ENCODE measurements at regions not wholly inside any gene's neighbourhood (a gene's known extent, or its start where the extent isn't known, plus 50 kb on each side); places are given as distances from the start of the nearest gene placed in this dataset.
"Not testable (repeated sequence)": the region's sequence is repeated elsewhere in the genome, so short reads cannot be mapped to it uniquely, and the experiment has no call there.

DNA sequence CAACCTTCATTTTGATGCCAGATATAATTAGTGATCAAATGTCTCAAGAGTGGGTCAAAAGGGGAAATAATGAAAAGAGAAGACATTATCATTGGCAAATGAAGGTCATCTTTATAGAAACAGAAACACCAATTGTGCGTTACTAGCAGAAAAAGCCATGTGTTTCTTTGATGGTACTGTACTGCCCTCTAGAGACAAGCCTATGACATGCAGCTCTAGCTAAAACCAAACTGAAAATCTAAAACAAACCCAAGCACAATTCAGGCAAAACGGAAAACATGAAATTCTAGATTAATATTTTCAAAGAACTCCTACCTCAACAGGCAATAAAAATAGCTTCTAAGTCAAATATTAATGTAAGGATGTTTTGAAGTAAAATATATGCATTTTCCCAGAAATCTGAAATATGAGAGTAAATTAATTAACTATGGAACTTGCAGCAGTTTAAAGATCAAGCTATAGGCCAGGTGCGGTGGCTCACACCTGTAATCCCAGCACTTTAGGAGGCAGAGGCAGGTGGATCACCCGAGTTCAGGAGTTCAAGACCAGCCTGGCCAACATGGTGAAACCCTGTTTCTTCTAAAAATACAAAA is 115.4 kb downstream of the KLHL28 start:
- no peak overlapping the region for H3K4me3 ChIP-seq (replicated peaks in 1 of 4; ENCODE audit: control extremely low read depth in 1 of 4, insufficient read depth in 1 of 4, low read depth in 3 of 4, low read length in 4 of 4)
- no peaks in the 10 kb centered on the region for H4K20me1 ChIP-seq (ENCODE audit: control insufficient read depth, extremely low read depth, insufficient read depth, low read length)
- no peaks in the 10 kb centered on the region for H3K4me1 ChIP-seq (ENCODE audit: control insufficient read depth, extremely low read depth, insufficient read depth, low read length)
- no peak overlapping the region for H3K27ac ChIP-seq (ENCODE audit: insufficient read depth, low read length)
- no peaks in the 10 kb centered on the region for H3K9me3 ChIP-seq (ENCODE audit: control insufficient read depth, insufficient read depth, low read depth, low read length)
- H3K79me2 ChIP-seq (ENCODE audit: control insufficient read depth, insufficient read depth, low read length) = no peaks in the 10 kb centered on the region
- peak; percentile 21 to 57 for DNase-seq (ENCODE audit: low read depth in 2 of 2)
- H2AFZ ChIP-seq (ENCODE audit: low read length) = no peak overlapping the region
- no peaks in the 10 kb centered on the region for H3K27me3 ChIP-seq (ENCODE audit: control insufficient read depth, insufficient read depth, low read length)
- H3K36me3 ChIP-seq (ENCODE audit: control insufficient read depth, insufficient read depth, low read length) = no peaks in the 10 kb centered on the region
- no peak overlapping the region for H3K9ac ChIP-seq (ENCODE audit: insufficient read depth, low read length)
- no peak for TF ChIP-seq EZH2 (IDR thresholded peaks at IDR 0.05; ENCODE audit: low read length, missing control alignments)
- peak; percentile 90 to 92 for TF ChIP-seq CTCF (conservative IDR thresholded peaks at IDR 0.05 in 1 of 2, IDR thresholded peaks at IDR 0.05 in 1 of 2; ENCODE audit: low read depth in 1 of 2, low read length in 2 of 2)
- peak overlapping the region; percentile 59 for H3K4me2 ChIP-seq (ENCODE audit: extremely low read depth, insufficient read depth, low read length)

DNA sequence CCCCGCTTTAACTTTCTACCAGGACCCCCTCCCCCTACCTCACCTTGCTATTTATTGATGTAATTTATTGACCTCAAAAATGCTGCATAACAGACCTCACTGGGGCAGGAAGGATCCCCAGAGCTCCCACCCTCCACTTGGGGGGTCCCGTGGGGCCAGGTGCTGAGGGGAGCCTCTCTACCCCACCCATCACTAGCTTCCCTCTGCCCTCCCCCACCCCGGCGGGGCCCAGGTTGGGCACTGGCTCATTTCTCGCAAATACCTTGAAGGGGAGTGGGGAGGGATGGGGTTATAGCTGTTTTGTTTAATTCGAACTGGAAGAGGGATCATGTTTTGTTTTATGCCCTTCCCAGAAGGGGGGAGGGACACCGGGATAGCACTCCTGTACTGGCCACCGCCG is 125.8 kb downstream of the KLHL28 start:
- not testable (repeated sequence) for H3K9me3 ChIP-seq (ENCODE audit: control insufficient read depth, insufficient read depth, low read depth, low read length); DNase-seq (ENCODE audit: low read depth in 2 of 2); H3K27ac ChIP-seq (ENCODE audit: insufficient read depth, low read length); H3K27me3 ChIP-seq (ENCODE audit: control insufficient read depth, insufficient read depth, low read length); H2AFZ ChIP-seq (ENCODE audit: low read length); H3K79me2 ChIP-seq (ENCODE audit: control insufficient read depth, insufficient read depth, low read length); H3K4me2 ChIP-seq (ENCODE audit: extremely low read depth, insufficient read depth, low read length); H3K4me1 ChIP-seq (ENCODE audit: control insufficient read depth, extremely low read depth, insufficient read depth, low read length); H4K20me1 ChIP-seq (ENCODE audit: control insufficient read depth, extremely low read depth, insufficient read depth, low read length); H3K9ac ChIP-seq (ENCODE audit: insufficient read depth, low read length); H3K36me3 ChIP-seq (ENCODE audit: control insufficient read depth, insufficient read depth, low read length); H3K4me3 ChIP-seq (replicated peaks in 1 of 4; ENCODE audit: control extremely low read depth in 1 of 4, insufficient read depth in 1 of 4, low read depth in 3 of 4, low read length in 4 of 4)

DNA sequence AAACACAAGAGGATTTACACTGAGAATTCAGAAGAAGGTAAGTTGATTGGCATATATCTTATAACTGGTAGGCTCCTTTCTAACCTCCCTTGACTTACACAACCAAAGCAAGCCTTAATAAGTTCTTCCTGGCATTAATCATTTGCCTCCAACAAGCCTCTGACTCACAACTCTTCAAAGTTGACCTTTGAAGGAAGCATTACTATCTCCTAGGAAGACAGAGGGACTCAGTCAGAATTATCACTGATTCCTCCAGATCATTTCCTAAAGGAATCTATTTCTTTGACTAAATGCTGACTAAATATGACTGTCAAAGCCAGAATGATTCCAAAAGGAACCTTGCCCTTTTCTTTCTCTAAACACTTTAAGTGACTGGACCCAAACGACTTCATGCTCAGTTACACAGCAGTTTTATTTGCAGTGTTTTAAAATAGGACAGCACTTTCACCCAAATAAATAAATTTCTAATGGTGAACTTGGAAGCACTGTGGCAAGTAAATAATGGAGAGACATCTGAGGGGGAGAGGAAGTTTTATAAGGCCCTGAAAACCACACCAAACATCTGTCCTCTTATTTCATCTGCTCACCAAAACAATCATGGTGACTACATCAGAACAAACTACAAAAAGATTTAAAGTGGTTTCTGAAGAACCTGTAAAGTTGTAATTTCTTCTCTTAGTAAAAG is 128.2 kb downstream of the KLHL28 start:
- DNase-seq (ENCODE audit: low read depth in 2 of 2) = peak in 1 of 2 donors; percentile 35
- Histone ChIP-seq H3K36me3 (ENCODE audit: control insufficient read depth, insufficient read depth, low read length) (no peaks in the 10 kb centered on the region), H3K4me2 (ENCODE audit: extremely low read depth, insufficient read depth, low read length) (no peak overlapping the region), H3K9me3 (ENCODE audit: control insufficient read depth, insufficient read depth, low read depth, low read length) (no peaks in the 10 kb centered on the region), H4K20me1 (ENCODE audit: control insufficient read depth, extremely low read depth, insufficient read depth, low read length) (no peaks in the 10 kb centered on the region), H2AFZ (ENCODE audit: low read length) (no peak overlapping the region), H3K79me2 (ENCODE audit: control insufficient read depth, insufficient read depth, low read length) (no peaks in the 10 kb centered on the region), H3K4me3 (replicated peaks in 1 of 4; ENCODE audit: control extremely low read depth in 1 of 4, insufficient read depth in 1 of 4, low read depth in 3 of 4, low read length in 4 of 4) (no peak overlapping the region), H3K27ac (ENCODE audit: insufficient read depth, low read length) (no peak overlapping the region), H3K27me3 (ENCODE audit: control insufficient read depth, insufficient read depth, low read length) (no peaks in the 10 kb centered on the region), H3K9ac (ENCODE audit: insufficient read depth, low read length) (no peak overlapping the region), H3K4me1 (ENCODE audit: control insufficient read depth, extremely low read depth, insufficient read depth, low read length) (no peaks in the 10 kb centered on the region)
- TF ChIP-seq EZH2 (IDR thresholded peaks at IDR 0.05; ENCODE audit: low read length, missing control alignments) (no peak), CTCF (conservative IDR thresholded peaks at IDR 0.05 in 1 of 2, IDR thresholded peaks at IDR 0.05 in 1 of 2; ENCODE audit: low read depth in 1 of 2, low read length in 2 of 2) (no peak)

All from fibroblast of lung (primary cell).